ENCODE measurements at regions not wholly inside any gene's neighbourhood (a gene's known extent, or its start where the extent isn't known, plus 50 kb on each side); places are given as distances from the start of the nearest gene placed in this dataset.

DNA sequence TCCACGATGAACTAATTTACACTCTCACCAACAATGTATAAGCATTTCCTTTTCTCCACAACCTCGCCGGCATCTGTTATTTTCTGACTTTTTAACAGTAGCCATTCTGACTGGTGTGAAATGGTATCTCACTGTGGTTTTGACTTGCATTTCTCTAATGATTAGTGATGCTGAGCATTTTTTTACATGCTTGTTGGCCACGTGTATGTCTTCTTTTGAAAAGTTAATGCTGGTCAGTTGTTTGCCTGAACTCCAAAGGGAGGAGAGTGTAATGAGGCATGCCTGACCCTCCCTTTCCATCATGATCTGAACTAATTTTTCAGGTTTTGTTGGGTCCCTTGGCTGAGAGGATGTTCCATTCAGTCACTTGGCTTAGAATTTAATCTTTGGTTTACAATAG lies 50.7 kb upstream of the SVIL start:
- no peak for DNase-seq (ENCODE audit: low read depth)
